Keratinocyte (primary cell): ENCODE measurements at regions not wholly inside any gene's neighbourhood (a gene's known extent, or its start where the extent isn't known, plus 50 kb on each side); places are given as distances from the start of the nearest gene placed in this dataset.

ENCODE experiments used
- DNase-seq: peaks from one replicate; pipeline ENCODE4 v3.0.0-alpha.2; 2011; ENCODE audit warnings: low read depth, missing footprints, low spot score
- FAIRE-seq: peaks from 2 replicates; lab custom pipeline; 2011; peaks lifted over from hg19 to GRCh38; lab: Jason Lieb, UNC
- H2AFZ ChIP-seq: 2 replicates; pipeline ENCODE4 v1.6.0; 2012; ENCODE audit warnings: low read length, control low read depth, inconsistent platforms; ENCODE audit not compliant: control insufficient read depth
- H3K27ac ChIP-seq: 2 replicates; pipeline ENCODE4 v1.5.1; 2011; ENCODE audit warnings: low read length; ENCODE audit not compliant: control insufficient read depth, insufficient read depth
- H3K27me3 ChIP-seq: 3 replicates; pipeline ENCODE4 v1.6.0; 2011; ENCODE audit warnings: low read length; ENCODE audit not compliant: control insufficient read depth, insufficient read depth; ENCODE audit errors: extremely low read depth
- H3K36me3 ChIP-seq, 2 experiments: 2 replicates in 1 of 2; 3 replicates in 1 of 2; pipeline ENCODE4 v1.5.1; 2011; ENCODE audit warnings: low read length in 2 of 2, mild to moderate bottlenecking in 1 of 2; ENCODE audit not compliant: control insufficient read depth in 2 of 2, insufficient read depth in 2 of 2; ENCODE audit errors: extremely low read depth in 1 of 2
- H3K4me1 ChIP-seq: 3 replicates; pipeline ENCODE4 v1.5.1; 2011; ENCODE audit warnings: low read length; ENCODE audit not compliant: control insufficient read depth, insufficient read depth; ENCODE audit errors: extremely low read depth
- H3K4me2 ChIP-seq: 3 replicates; pipeline ENCODE4 v1.6.0; 2011; ENCODE audit warnings: low read depth, low read length; ENCODE audit not compliant: control insufficient read depth, insufficient read depth; ENCODE audit errors: extremely low read depth
- H3K4me3 ChIP-seq, 3 experiments: fragments of 200-600 bp in 1 of 3; sonication (generic) in 1 of 3; 2 replicates in 2 of 3; 3 replicates in 1 of 3; pipeline ENCODE4 v1.5.1; 2011 to 2016; ENCODE audit warnings: low read length in 3 of 3, mild to moderate bottlenecking in 3 of 3, control low read depth in 2 of 3, inconsistent platforms in 1 of 3, low read depth in 1 of 3, mixed read lengths in 1 of 3, mixed run types in 1 of 3, moderate library complexity in 1 of 3; ENCODE audit not compliant: control insufficient read depth in 2 of 3, insufficient read depth in 2 of 3; ENCODE audit errors: extremely low read depth in 1 of 3
- H3K79me2 ChIP-seq: 2 replicates; pipeline ENCODE4 v1.6.0; 2012; ENCODE audit warnings: low read length; ENCODE audit not compliant: control insufficient read depth, insufficient read depth
- H3K9ac ChIP-seq: 3 replicates; pipeline ENCODE4 v1.6.0; 2011; ENCODE audit warnings: low read length; ENCODE audit not compliant: control insufficient read depth, insufficient read depth; ENCODE audit errors: extremely low read depth
- H3K9me1 ChIP-seq: 3 replicates; pipeline ENCODE4 v1.6.0; 2011; ENCODE audit warnings: low read length; ENCODE audit not compliant: control insufficient read depth, insufficient read depth; ENCODE audit errors: extremely low read depth
- H3K9me3 ChIP-seq: 2 replicates; pipeline ENCODE4 v1.5.1; 2012; ENCODE audit warnings: low read depth, low read length; ENCODE audit not compliant: control insufficient read depth
- H4K20me1 ChIP-seq: 3 replicates; pipeline ENCODE4 v1.6.0; 2011; ENCODE audit warnings: low read length; ENCODE audit not compliant: control insufficient read depth, insufficient read depth; ENCODE audit errors: extremely low read depth
- EZH2 ChIP-seq: IDR thresholded peaks from one replicate; pipeline ENCODE4 v1.6.1; 2012; ENCODE audit warnings: inconsistent platforms, mild to moderate bottlenecking, low read length, moderate library complexity
- dilution Hi-C: fragments of 300-500 bp; cut with MboI; formaldehyde crosslinking; loops from one replicate; pipeline ENCODE4 v1.7.0; 2020; ENCODE audit warnings: low sequenced_read_pairs; ENCODE audit not compliant: extremely low pct_ligation_motif_present
- TF ChIP-seq, protein P1 (sequence below), 3 experiments: IDR thresholded peaks in 1 of 3; conservative IDR thresholded peaks in 1 of 3; optimal IDR thresholded peaks in 1 of 3; 2 replicates in 2 of 3; 3 replicates in 1 of 3; pipeline versions ENCODE3 to v1.5.1; 2011; ENCODE audit warnings: low read length in 3 of 3, mild to moderate bottlenecking in 3 of 3, moderate library complexity in 2 of 3, control low read depth in 1 of 3, inconsistent platforms in 1 of 3; ENCODE audit not compliant: insufficient read depth in 2 of 3; ENCODE audit errors: extremely low read depth in 1 of 3

DNA sequence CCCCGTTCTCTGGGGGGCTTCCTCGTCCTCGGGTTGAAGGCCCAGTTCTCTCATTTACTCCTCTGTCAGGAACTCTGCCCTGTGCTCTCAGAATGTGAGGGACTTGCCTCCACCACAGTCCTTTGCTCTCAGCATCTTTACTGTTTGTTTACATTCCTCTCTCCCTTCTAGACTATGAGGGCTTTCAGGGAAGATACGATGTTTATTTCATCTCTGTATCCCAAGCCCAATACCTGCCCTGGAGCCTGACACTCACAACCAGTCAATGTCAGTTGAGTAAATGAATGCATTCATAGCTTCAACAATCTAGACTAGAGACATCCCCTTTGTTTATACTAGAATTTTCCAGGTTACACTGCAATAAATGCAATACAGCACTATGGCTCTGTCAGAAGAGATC lies 409.6 kb upstream of the CDH11 start:
- Histone ChIP-seq H2AFZ (peak overlapping the region; percentile 9), H3K27ac (no peak overlapping the region), H3K4me1 (peaks cover 12% of the 10 kb centered on the region), H4K20me1 (no peaks in the 10 kb centered on the region), H3K4me3 (no peak overlapping the region), H3K27me3 (no peaks in the 10 kb centered on the region), H3K4me2 (no peak overlapping the region), H3K9me3 (no peaks in the 10 kb centered on the region), H3K36me3 (no peaks in the 10 kb centered on the region), H3K79me2 (no peaks in the 10 kb centered on the region), H3K9me1 (no peaks in the 10 kb centered on the region), H3K9ac (no peak overlapping the region)
- FAIRE-seq (peak; percentile 55), DNase-seq (no peak)
- TF ChIP-seq EZH2 = no peak
- TF ChIP-seq, protein P1, sequence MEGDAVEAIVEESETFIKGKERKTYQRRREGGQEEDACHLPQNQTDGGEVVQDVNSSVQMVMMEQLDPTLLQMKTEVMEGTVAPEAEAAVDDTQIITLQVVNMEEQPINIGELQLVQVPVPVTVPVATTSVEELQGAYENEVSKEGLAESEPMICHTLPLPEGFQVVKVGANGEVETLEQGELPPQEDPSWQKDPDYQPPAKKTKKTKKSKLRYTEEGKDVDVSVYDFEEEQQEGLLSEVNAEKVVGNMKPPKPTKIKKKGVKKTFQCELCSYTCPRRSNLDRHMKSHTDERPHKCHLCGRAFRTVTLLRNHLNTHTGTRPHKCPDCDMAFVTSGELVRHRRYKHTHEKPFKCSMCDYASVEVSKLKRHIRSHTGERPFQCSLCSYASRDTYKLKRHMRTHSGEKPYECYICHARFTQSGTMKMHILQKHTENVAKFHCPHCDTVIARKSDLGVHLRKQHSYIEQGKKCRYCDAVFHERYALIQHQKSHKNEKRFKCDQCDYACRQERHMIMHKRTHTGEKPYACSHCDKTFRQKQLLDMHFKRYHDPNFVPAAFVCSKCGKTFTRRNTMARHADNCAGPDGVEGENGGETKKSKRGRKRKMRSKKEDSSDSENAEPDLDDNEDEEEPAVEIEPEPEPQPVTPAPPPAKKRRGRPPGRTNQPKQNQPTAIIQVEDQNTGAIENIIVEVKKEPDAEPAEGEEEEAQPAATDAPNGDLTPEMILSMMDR (optimal IDR thresholded peaks at IDR 0.05 in 1 of 3, IDR thresholded peaks at IDR 0.05 in 1 of 3, conservative IDR thresholded peaks at IDR 0.05 in 1 of 3; ENCODE audit: extremely low read depth in 1 of 3, insufficient read depth in 2 of 3, low read length in 3 of 3) = no peak
- dilution Hi-C loops = no loop called here

- FAIRE-seq = no peak
- H3K27ac ChIP-seq = no peak overlapping the region
- H3K9ac ChIP-seq = no peak overlapping the region
Observed at GRCh38 chr16:65525707-65526106, 403.8 kb upstream of the CDH11 start.

More at GRCh38 chr16:65525707-65526106, 403.8 kb upstream of the CDH11 start:
- Histone ChIP-seq H2AFZ (no peak overlapping the region), H3K4me1 (no peaks in the 10 kb centered on the region), H3K79me2 (no peaks in the 10 kb centered on the region), H3K9me1 (no peaks in the 10 kb centered on the region), H4K20me1 (no peaks in the 10 kb centered on the region), H3K9me3 (no peaks in the 10 kb centered on the region), H3K4me3 (no peak overlapping the region), H3K36me3 (no peaks in the 10 kb centered on the region), H3K27me3 (no peaks in the 10 kb centered on the region), H3K4me2 (no peak overlapping the region)
- DNase-seq = no peak
- TF ChIP-seq, protein P1 (optimal IDR thresholded peaks at IDR 0.05 in 1 of 3, IDR thresholded peaks at IDR 0.05 in 1 of 3, conservative IDR thresholded peaks at IDR 0.05 in 1 of 3; ENCODE audit: extremely low read depth in 1 of 3, insufficient read depth in 2 of 3, low read length in 3 of 3) = no peak
- TF ChIP-seq EZH2 = no peak
- dilution Hi-C loops = no loop called here
